HG02870 (cell line): ENCODE measurements at regions not wholly inside any gene's neighbourhood (a gene's known extent, or its start where the extent isn't known, plus 50 kb on each side); places are given as distances from the start of the nearest gene placed in this dataset.

Source experiments
- ATAC-seq: cut with Tn5 transposase; IDR thresholded peaks from one replicate; pipeline ENCODE4 v1.9.1; 2021; ENCODE audit warnings: mild to moderate bottlenecking, moderate library complexity; ENCODE audit not compliant: unreplicated experiment

DNA sequence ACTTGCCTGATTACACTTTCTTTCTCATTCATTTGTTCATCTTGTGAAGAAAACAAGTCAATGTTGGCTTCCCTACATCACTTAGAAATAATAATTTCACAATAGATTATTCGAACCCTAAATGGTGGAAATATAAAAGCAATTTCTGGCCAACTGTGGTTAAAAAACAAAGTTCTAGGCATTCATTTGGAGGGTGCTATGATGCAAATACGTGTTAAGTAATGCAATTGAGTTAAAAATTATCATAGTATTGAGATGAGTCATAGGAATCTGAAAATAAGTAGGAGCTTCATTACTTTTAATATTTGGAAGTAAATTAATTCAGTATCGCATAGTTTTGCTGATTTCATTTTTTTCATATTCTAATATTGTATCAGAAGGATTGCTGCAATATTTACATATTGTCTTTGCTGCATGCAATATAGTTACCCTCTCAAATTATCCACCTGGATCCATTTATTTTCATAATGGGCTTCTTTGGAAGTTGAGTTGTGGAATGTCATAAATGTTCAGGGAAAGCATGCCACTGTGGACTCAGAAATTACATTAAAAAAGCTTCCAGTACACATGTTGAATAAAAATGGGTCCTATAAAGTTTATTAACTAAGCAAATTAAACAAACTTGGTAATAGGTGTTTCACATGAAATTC is 647.7 kb upstream of the WWC1 start:
- ATAC-seq: no peak

- ATAC-seq: no peak
Measured at GRCh38 chr5:167644619-167645018, 646.8 kb upstream of the WWC1 start.

GRCh38 chr5:167649471-167649870 is 642.0 kb upstream of the WWC1 start:
- ATAC-seq: no peak

- no peak for ATAC-seq
Measured at GRCh38 chr5:167652690-167653089, 638.8 kb upstream of the WWC1 start.

DNA sequence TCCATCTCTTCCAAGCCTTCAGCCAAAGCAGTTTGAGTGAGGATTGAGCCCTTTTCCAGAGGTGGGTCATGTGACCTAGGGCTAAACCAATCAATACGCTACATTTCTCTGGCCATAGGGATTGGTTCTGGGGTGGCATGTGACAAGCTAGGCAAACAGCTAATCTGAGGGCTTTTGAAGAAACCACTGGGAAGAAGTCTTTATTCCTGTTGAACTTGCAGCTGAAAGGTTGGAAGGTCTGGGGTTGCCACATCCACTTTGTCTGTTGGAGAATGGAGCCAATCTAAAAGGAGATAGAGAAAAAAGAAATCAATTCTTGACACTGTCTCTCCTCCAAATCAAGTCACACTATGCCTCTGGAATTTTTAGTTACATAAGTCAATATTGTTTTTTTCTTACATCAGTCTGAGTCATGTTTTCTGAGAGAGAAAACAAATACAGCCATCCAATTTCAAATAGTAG is 637.8 kb upstream of the WWC1 start:
- no peak for ATAC-seq

GRCh38 chr5:167657016-167657415 is 634.4 kb upstream of the WWC1 start:
- no peak for ATAC-seq

- ATAC-seq: no peak
Measured at GRCh38 chr5:167658889-167659288, 632.6 kb upstream of the WWC1 start.

DNA sequence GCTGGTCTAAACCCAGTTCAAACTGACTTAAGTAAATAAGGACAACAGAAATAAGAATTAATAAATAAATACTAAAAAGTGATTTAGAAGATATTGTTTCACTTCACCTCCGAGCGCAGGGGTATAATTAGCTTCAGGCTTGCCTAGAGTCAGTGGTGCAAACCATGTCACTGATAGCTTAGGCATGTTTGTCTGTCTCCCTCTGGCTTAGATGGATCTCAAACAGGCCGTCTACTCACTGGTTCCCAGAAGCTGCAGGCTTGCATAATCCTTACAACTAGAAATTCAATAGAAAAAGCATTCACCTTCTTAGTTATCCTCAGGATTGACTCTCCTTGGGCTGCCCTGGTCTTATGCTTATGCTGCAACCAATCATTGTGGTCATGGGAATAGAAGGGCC is 629.8 kb upstream of the WWC1 start:
- ATAC-seq: no peak

GRCh38 chr5:167664222-167664804 is 627.1 kb upstream of the WWC1 start:
- no peak for ATAC-seq

GRCh38 chr5:167665841-167666375 is 625.5 kb upstream of the WWC1 start:
- no peak for ATAC-seq

- no peak for ATAC-seq
Measured at GRCh38 chr5:167671176-167671575, 620.3 kb upstream of the WWC1 start.

- ATAC-seq: no peak
Measured at GRCh38 chr5:167673942-167674341, 617.5 kb upstream of the WWC1 start.

GRCh38 chr5:167678481-167678880 is 613.0 kb upstream of the WWC1 start:
- ATAC-seq: no peak

DNA sequence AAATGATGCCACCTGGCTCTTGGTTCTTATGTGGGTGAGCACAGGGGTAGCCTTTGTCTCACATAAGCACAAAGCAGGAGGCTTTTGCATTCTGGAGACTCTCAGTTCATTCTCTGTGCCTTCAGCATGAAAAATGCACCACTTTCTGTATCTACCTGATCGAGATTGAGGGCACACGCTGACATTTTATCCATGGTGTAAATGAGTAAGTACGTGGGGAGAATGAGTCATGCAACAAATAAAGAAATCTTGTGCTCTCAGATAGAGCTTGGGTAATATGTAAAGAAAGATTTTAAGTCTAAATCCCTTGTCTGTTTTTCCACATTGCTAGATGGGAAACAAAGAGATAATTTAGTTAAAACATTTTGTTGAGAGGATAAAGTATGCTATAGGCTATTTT is 607.2 kb upstream of the WWC1 start:
- no peak for ATAC-seq

- no peak for ATAC-seq
Measured at GRCh38 chr5:167688341-167689130, 602.9 kb upstream of the WWC1 start.

GRCh38 chr5:167694325-167695147 is 596.9 kb upstream of the WWC1 start:
- no peak for ATAC-seq

DNA sequence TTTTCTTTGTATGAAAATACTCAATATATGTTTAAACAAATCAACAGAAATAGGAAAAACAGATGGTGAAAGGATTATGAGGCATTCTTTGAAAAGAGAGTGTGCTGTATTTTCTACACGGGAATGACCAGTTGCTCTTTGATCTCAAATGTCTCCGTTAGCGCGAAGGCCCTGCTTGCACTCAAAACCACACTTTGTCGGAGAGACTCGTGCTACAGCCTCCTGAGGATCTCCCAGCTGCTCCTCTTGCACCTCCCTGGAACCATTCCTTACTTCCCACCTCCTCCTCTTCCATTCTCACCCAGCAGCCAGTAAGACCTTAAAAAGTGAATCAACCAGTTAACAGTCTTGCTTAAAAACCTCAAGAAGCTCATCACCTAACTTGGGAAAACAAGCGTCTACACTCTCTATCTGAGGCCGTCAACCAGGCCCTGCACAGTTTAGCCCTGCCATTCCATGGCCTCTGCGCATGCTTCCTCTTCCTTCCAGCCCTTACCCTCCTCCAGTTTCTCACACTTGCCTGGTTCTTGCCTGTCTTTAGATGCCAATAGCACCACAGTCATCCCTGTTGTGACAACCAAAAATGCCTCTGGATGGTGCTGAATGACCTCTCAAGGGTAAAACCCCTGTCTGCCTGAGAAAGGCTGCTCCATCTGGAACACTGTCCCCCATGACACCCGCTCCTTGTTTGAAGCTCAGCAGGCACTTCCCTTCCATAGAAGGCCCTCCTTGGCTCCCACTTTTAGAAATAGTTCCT is 594.7 kb upstream of the WWC1 start:
- ATAC-seq: no peak

GRCh38 chr5:167699432-167699831 is 592.0 kb upstream of the WWC1 start:
- ATAC-seq: peak; percentile 83

DNA sequence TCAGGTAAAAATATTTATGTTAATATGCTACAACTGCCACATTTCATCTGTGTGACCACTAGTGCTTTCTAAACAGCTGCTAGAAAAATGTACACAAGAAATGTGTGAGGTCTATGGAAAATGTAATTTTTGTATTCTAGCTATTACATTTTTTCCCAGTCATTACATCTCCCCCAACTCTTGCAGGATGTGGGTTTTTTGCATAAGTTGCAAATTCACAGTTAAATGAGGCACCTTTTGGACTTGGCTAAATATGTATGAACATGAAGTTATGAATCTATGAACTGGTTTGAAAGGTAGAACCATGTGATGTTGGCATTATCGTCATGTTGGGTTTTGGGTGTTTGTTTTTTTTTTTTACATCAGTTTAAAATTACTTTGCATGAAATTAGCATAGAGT is 590.4 kb upstream of the WWC1 start:
- no peak for ATAC-seq

GRCh38 chr5:167702014-167702413 is 589.4 kb upstream of the WWC1 start:
- ATAC-seq: no peak
